Endothelial cell of umbilical vein (primary cell): ENCODE measurements at regions not wholly inside any gene's neighbourhood (a gene's known extent, or its start where the extent isn't known, plus 50 kb on each side); places are given as distances from the start of the nearest gene placed in this dataset.

Experiments
- EZH2 ChIP-seq: IDR thresholded peaks from 2 replicates; pipeline ENCODE4 v1.6.1; 2012; ENCODE audit warnings: borderline replicate concordance, low read depth, mild to moderate bottlenecking, moderate library complexity, low read length, inconsistent platforms; ENCODE audit not compliant: severe bottlenecking
- POLR2AphosphoS5 ChIP-seq: IDR thresholded peaks from 2 replicates; pipeline ENCODE4 v1.6.1; 2012; ENCODE audit warnings: low read depth, mild to moderate bottlenecking, control low read depth, low read length, moderate library complexity; ENCODE audit not compliant: insufficient read depth

DNA sequence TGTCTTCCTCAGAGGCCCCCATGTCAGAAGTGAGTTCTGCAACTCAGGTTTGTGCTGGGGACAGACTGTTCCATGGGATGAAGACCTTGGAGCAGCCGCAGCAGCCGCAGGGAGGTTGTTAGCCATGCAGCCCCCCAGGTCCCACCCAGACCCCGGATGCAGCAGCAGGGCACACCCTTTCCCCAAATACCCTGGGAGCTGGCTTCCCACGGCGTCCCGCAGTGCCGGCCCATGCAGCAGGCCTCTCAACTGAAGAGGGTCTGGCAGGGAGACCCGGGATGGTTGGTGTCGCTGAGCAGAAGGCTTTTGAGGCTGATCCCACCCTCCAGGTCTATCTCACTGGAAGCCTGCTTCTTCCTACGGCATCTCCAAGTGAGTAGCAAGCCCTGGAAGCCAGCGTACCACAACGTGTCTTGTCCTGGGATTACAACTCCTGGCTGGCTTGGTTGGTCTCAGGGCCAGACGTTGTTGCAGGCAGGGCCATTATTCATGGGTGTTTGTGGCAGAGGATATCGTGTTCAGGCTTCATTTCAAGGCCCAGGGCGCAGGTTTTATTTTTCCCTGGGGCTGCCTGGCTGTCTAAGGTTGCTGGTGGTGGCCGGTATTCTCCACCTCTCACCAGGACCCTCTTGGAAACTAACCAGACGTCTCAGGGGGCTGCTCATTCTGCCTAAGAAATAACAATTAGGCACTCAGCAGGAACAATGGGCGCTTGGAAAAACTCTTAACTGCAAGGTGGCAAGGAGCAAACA, 223.2 kb downstream of the C16orf95 start:
- TF ChIP-seq EZH2 (no peak), POLR2AphosphoS5 (no peak)
